ENCODE measurements at regions not wholly inside any gene's neighbourhood (a gene's known extent, or its start where the extent isn't known, plus 50 kb on each side); places are given as distances from the start of the nearest gene placed in this dataset.
"Not testable (repeated sequence)": the region's sequence is repeated elsewhere in the genome, so short reads cannot be mapped to it uniquely, and the experiment has no call there.

DNA sequence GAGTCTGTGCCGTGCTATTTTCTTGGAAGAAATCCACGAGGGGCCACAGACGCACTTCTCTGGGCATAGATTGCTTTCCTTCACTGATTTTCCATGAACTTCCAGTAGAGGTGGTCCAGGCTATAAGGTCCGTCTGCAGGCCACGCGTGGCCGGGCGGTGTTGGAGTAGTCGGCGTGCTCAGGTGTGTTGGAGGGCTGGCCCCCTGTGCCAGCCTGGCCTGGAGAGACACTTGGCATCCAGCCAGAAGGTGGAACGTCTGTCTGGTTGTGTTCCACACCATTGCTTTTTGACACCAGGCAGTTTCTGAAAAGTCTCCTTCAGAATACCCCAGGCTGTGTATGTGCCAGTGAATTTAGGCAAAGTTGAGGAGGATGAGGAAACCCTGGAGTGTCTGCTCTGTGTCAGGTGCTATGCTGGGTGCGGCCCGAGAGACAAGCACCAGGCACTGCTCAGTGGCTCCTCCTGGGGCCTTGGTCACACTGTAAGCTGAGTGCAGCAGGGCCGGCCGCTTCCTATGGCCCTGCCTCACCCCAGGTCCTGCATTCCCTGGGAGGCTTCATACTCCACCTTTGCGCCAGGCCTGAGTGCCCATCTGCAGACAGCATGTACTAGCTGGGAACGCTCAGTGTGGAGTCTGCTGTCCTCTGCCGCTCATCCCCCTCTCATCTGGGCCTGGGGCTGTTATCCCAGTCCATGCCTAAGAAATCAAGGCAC is 52.1 kb upstream of the TAMM41 start:
- no peak for DNase-seq

DNA sequence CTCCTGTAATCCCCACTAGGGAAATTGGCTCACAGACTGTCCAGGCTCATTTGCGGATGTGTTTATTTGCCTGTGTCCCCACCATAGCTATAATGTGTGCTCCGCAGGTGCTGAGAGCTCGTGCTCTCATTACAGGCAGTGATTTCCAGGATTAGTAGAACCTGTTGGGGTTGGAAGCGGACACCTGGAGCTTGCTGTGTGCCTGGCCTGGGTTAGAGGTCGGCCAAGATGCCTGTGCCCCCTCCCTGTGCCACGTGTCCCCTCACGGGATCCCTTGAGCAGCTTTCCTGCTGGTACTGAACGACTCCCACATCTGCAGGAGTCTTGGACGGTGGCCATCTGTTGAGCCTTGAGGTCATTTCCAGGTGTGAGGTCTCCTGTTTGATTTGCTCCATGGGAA is 52.7 kb upstream of the TAMM41 start:
- DNase-seq = not testable (repeated sequence)

DNA sequence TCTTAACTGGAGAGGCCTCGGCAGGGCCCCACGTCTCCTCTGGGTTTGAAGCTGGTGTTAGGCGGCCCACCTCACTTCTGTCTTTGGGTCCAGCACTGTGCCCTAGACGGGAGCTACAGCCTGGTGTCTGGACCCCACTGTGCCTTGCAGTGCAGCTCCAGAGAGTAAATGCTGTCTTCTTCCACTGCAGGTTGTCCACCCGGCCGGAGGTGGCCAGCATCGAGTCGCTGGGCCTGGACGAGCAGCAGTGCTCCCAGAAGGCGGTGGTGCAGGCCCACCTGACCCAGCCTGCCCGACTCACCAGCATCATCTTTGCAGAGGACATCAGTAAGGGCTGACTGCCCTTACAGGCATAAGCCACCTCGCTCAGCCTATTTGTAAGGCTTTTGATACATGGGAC is 53.1 kb upstream of the TAMM41 start:
- DNase-seq = no peak

DNA sequence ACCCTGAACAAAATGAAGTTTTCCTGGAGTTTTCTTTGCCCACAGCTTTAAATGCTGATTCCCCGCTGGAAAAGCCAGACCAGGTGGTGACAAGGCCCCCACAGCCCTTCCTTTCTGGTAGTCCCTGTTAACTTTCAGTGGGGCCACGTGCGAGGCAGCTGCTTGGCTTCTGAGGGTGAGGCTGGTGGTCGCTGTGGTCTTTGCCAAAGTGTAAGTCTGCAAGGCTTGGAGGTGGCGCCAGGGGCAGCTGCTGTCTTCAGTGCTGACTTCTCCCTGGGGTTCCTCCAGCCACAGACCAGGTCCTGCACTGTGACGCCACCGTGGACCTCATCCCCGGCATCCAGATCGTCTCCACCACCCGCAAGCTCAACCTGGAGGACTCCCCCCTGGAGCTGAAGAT is 54.1 kb upstream of the TAMM41 start:
- no peak for DNase-seq

DNA sequence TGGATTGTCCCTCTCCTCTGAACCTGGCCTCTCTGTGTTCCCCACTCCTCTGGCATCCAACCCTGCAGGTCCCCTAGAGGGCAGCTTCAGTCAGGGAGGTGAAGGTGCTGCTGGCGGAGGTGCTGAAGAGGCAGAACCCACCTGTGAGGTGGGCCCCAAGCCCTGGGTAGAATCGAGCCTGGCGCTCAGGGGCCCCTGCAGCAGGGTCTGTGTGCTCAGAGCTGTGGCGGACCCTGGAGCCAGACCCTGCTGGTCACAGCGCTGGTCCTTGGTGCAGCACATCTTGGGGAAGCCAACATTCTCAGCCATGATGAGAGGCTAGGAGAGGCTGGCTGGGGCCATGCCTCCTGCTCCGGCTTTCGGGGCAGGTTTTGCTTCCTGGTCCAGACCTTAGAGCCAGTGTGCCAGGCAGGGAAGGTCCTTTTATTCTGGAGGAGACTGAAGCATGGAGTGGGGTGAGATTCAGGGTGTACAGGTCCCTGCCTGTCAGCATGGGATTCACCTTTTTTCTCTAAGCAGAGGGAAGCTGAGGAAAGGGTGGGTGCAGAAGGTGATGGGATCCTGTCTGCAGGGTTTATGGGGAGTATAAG is 54.7 kb upstream of the TAMM41 start:
- DNase-seq = no peak

DNA sequence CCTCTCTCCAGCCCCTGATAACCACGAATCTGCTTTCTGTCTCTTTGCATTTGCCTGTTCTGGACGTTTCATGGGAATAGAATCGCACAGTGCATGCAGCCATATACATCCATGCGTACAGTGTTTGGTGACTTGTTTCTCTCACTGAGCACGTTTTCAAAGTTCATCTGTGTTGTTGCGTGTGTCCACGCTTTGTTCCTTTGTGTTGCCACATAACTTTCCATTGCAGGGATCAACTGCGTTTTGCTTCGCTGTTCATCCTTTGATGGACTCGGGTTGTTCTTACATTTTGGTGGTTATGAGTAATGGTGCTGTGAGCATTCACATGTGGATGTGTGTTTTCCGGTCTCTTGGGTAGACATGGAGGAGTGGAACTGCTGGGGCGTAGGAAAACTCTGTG is 56.4 kb upstream of the TAMM41 start:
- no peak for DNase-seq

DNA sequence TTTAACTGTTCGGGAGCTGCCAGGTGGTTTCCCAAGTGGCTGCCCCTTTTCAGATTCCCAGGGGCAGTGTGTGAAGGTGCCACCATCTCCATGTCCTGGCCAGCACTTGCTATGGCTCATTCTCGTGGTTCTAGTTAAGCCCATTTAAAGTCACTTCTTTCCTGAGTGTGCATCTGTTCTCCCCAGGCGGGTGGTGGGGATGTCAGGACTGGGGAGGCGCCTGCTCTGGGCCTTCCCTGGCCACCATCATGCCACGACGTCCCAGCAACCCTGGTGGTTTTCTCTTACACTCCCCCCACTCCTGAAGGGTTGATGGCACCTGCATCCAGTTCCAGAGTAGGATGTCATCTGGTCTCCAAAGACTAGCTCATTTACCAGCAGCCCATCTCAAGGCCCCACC is 56.8 kb upstream of the TAMM41 start:
- DNase-seq = no peak

DNA sequence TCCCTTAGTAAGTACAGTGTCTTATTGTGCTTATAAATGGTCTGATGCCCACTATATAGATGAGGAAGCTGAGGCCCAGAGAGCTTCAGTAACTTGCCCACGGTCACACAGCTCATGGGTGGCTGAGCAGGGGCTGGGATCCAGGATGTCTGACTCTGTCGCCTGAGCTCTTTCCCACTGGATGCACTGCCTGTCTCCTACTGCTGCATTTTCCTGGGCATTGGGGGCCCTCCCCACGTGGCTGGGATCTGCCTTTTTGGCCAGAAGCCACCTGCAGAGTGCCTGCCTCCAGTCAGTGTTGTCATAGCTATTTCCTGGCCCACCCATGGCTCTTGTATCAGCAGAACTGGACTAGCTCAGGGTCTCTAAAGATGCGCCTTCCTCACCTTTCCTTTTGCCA is 57.5 kb upstream of the TAMM41 start:
- DNase-seq = no peak

DNA sequence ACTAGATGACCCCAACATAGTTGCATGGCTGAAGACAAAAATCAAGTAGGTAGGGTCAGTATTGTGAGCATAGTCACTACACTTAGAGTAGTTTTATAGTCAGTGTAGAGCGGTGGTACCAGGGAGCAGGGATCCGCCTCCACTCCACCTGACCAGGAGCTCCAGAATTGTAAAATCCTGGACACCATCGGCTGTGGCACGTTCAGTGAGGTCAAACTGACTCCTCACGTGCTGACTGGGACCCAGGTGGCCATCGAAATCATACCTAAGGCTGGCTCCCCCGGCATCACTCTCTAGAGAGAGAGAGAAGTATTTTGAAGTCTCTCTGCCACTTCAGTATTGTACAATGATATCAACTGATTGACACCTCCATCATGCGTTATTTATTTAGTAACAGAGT is 59.7 kb upstream of the TAMM41 start:
- DNase-seq = no peak

DNA sequence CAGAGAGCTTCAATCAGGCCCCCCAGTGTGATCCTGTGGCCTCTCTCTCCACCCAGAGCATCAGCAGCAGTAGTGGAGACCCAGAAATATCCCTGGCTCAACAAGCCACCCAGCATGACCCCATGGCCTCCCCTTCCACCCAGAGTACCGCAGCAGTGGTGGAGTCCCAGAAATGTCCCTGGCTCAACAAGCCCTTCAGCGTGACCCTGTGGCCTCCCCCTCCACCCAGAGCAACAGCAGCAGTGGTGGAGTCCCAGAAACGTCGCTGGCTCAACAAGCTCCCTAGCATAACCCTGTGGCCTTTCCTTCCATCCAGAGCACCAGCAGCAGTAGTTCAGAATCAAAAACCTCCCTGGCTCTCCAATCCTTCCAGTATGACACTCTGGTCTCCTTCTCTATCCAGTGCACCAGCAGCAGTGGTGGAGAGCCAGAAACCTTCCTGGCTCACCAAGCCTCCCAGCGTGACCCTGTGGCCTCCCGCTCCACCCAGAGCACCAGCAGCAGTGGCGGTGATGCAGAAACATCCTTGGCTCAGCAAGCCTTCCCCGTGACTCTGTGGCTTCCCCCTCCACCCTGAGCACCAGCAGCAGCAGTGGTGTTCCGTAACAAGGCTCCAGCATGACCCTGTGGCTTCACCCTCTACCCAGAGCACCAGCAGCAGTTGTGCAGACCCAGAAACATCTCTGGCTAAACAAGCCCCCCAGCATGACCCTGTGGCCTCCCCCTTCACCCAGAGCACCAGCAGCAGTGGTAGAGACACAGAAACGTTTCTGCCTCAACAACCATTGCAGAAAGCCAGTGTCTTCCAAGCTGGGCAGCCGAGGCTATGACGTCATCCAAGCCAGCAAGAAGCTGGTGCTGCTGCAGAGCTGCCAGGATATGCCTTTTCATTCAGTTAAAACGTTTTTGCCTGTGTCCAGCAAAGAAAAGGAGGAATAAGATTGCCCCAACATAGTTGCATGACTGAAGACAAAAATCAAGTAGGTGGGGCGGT is 61.3 kb upstream of the TAMM41 start:
- DNase-seq = no peak

DNA sequence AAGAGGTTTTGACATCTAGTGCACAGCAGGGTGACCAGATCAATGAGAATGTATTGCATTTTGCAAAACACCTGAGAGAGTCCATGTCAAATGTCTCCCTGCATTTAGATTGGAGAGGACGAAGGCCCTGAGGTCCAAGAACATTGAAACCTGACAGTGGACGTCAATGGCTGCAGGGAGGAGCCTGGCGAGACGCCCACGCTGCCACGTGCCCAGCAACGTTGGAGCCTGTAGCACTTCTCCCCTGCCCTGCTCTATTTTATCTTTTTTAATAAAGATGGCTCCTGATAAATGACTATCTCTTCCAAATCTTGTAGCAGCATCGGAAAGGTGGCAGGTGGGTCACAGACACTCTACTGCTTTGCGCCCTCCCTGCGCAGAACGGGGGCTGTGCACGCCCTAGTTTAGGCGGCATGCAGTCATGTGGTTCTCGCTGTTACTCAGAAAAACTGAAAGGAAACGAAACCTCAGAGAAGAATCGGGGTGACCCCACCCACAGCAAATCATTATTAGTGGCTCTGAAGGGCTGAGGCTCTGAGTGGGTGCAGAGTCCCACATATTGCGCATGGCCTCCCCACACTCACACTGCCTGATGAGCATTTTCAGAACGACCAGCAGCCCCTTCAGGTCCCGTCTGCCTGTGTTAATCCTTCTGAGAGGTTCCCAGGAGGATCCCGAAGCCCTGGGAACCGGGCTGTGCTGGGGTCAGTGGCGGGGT is 62.5 kb upstream of the TAMM41 start:
- DNase-seq = no peak

DNA sequence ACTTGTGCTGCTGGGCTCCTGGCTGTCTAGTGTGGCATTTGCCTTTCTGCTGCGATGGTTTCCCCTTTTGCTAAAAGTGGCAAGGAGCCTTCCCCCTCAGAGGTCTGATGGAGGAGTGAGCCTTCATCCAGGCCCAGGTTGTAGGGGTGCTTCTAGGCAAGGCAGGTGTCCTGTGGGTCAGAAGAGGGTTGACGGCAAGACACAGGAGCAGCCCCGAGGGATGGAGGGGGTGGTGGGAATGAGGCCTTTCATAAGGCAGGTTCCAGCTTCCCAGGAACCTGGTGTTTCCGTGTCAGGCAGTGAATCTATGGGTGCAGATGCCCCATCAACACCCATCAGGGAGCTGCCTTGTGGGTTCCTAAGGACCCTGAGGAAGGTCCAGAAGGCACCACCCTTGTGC is 63.0 kb upstream of the TAMM41 start:
- no peak for DNase-seq

DNA sequence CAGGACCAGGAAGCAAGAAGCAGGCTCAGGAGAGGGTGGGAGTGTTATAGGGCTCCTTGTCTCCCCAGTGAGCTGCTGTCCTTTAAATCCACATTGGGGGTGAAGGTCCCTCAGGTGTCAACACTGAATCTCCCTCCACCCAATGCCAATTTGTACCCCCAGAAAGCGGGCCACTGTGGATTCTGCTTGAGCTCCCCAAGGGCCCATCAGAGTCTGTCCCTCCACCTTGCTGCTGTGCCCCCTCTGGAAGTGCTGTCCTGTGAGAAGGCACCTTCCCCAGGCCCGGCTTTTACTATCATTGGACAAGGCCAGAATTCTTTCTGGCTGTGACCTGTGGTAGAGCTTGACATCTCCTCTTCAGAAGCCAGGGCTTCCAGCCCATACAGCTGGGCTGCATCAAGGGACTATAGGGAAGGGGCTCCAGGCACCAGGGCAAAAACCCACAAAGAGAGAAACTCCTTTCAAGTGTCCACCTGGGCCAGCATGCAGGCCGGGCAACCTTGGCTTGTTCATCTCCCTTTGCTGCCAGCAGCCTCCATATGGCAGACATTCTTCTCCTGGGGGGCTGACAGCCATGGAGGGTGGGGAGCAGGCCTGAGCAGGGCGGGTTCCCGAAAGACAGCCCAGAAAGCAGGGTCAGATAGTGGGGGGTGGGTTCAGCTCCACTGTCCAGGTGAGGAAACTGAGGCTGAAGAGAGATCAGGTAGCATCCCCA is 63.7 kb upstream of the TAMM41 start:
- DNase-seq = not testable (repeated sequence)

DNA sequence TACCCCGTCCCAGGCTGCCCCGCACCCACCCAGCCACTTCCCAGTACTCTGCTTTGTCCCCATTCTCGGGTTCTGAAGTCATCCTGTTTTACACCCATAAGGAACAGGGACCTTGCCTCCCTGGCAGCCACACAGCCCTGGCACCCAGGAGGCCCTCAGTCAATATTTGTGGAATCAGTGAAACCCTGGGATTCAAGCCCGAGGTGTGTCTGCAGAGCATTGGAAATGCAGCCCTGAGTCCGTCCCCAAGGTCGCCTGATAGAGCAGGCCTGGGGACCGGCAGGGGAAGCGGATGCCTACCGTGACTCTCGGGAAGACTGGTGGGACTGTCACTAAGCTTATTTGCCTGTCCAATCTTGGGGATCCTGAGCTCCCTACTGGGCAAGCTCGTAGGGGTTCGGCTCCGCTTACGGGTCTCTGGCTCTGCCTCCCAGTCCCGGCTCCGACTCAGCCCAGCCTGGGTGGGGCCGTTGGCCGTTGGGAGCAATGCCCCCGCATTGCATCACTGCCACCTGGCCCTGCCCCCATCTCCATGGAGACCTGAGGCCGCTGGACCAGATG is 64.4 kb upstream of the TAMM41 start:
- DNase-seq = no peak

DNA sequence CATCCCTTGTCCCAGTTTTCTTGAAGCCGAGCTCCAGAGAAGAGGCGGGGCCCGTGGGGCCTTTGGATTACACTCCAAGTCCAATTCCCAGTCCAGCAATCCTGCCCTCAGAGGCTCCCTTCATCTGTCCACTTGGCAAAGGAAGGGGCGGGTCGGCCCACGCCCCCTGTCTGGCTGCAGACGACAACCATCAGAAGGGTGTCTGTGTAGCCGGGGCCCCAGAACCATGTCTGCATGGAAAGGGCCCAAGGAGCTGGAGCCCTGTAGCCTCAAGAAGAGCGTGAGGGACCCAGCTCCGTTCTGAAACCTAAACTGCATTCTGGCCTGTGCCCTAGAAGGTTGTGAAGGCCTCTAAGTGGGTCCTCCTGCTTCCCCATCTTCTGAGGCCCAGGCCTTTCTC is 65.2 kb upstream of the TAMM41 start:
- DNase-seq = not testable (repeated sequence)

DNA sequence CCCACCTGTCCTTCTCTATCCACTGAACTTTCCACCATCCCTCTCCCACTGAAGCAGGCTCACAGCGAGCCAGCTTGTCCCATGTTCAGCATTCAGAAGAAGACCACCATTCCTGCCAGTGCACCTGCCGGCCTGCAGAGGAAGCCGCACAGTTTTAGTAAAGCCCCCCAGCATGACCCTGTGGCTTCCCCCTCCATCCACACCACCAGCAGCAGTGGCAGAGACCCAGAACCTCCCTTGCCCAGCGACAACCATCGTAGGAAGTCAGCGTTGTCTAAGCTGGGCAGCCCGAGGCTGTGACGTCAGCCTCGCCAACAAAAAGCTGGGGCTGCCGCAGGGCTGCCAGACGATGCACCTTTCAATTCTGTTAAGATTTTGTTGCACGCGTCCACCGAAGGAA is 66.6 kb upstream of the TAMM41 start:
- no peak for DNase-seq

DNA sequence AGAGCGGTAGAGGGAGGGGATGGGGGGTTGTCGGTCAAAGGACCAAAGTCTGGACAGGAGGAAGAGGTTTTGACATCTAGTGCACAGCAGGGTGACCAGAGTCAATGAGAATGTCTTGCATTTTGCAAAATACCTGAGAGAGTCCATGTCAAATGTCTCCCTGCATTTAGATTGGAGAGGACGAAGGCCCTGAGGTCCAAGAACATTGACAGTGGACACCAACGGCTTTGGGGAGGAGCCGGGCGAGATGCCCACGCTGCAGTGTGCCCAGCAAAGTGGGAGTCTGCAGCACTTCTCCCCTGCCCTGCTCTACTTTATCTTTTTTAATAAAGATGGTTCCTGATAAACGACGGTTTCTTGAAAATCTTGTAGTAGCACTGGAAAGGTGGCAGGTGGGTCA is 67.4 kb upstream of the TAMM41 start:
- no peak for DNase-seq

DNA sequence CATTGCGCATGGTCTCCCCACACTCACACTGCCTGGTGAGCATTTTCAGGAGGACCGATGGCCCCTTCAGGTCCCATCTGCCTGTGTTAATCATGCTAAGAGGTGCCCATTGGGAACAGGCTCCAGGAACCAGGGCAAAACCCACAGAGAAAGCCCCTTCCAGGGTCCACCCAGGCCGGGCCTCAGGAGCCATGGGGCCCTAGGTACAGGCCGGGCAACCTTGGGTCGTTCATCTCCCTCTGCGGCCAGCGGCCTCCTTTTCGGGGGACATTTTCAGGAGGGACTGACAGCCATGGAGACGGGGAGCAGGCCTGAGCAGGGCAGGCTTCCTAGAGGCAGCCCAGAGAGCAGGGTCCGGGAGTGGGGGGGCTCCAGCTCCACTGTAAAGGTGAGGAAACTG is 68.0 kb upstream of the TAMM41 start:
- DNase-seq = no peak

DNA sequence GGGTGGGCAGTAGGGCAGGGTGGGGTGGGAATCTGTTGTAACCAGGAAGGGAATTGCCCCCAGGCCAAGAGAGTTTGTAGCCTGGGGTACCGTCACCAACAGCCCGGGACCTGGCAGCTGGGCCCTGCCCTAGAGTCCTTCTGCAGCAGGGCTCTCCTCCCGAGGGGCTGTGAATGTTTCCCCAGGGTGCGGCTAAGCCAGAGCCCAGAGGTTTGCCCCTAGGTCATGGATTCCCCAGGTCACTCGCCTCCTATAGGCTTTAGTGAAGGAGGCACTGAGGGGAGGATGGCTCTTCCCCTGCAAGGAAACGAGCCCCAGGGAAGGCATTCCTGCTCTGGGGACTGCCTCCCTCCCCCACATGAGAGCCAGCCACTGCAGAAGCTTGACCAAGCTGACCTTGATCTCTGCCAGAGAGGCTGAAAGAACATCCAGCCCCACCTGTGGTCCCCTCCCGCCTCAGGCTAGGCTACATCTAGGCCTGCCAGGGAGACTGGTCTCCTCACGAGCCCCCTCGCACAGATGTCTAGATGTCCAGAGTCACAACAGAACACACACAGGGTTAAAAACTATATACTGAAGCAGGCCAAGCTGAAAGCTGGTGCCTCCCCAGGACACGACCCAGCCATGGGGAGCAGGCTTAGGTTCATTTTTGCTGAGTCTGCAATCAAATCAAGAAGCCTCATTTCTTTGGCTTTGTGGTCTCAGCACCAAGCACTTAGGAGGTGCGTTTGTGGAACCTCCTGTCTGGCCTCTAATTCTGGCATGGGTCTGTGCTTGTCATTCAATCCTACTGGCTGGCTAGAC is 69.1 kb upstream of the TAMM41 start:
- no peak for DNase-seq

DNA sequence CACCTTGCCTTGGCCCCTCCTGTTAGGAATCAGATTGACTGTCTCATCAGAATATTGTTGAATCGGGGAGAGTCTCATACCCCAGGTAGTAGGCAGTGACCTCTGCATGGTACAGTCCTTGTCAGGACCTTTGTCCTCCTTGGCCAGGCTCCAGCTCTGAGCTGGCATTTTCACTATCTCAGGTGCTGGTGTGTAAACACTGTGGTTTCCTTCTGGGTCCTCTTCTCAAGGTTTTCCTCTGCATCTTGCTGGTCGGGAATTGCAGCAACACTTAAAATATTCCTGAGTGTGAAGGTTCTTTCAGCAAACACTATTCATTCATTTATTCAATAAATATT is 69.7 kb upstream of the TAMM41 start:
- DNase-seq = not testable (repeated sequence)

DNA sequence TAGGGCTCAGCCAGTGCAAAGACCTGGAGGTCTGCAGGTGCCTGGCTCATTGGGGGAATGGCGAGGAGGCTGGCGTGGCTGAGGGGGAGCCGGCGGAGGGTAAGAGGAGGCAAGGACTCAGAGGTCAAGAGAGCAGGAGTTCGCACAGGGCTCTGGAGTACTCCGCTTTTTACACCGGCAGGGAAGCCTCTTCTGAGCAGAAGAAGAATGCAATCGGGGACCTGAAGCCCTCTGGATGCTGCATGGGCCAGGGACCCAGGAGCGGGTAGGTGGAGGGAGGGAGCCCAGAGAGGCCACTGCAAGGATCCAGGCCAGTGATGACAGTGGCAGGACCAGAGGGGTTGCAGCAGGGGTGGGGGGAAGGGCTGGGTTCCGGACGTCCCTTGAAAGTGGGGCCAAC is 70.4 kb upstream of the TAMM41 start:
- no peak for DNase-seq
